ENCODE measurements at regions not wholly inside any gene's neighbourhood (a gene's known extent, or its start where the extent isn't known, plus 50 kb on each side); places are given as distances from the start of the nearest gene placed in this dataset.

- no peaks in the 10 kb centered on the region for H3K79me2 ChIP-seq (ENCODE audit: control insufficient read depth, insufficient read depth, low read length)
- no peak overlapping the region for H3K4me3 ChIP-seq (ENCODE audit: control insufficient read depth in 2 of 3, extremely low read depth in 1 of 3, insufficient read depth in 2 of 3, low read depth in 1 of 3, low read length in 3 of 3)
- FAIRE-seq (no peak), DNase-seq (ENCODE audit: low read depth, low spot score) (no peak)
- H3K27me3 ChIP-seq (ENCODE audit: control insufficient read depth, extremely low read depth, insufficient read depth, low read length): no peaks in the 10 kb centered on the region
- H4K20me1 ChIP-seq (ENCODE audit: control insufficient read depth, extremely low read depth, insufficient read depth, low read length): no peaks in the 10 kb centered on the region
- TF ChIP-seq EZH2 (IDR thresholded peaks at IDR 0.05; ENCODE audit: low read length): no peak
- TF ChIP-seq CTCF (optimal IDR thresholded peaks at IDR 0.05 in 1 of 3, IDR thresholded peaks at IDR 0.05 in 1 of 3, conservative IDR thresholded peaks at IDR 0.05 in 1 of 3; ENCODE audit: extremely low read depth in 1 of 3, insufficient read depth in 2 of 3, low read length in 3 of 3): no peak
- no peaks in the 10 kb centered on the region for H3K9me1 ChIP-seq (ENCODE audit: control insufficient read depth, extremely low read depth, insufficient read depth, low read length)
- H3K4me1 ChIP-seq (ENCODE audit: control insufficient read depth, extremely low read depth, insufficient read depth, low read length): peaks cover 15% of the 10 kb centered on the region
- no peak overlapping the region for H3K9ac ChIP-seq (ENCODE audit: control insufficient read depth, extremely low read depth, insufficient read depth, low read length)
- H3K36me3 ChIP-seq (ENCODE audit: control insufficient read depth in 2 of 2, extremely low read depth in 1 of 2, insufficient read depth in 2 of 2, low read length in 2 of 2): no peaks in the 10 kb centered on the region
- H2AFZ ChIP-seq (ENCODE audit: control insufficient read depth, low read length): no peak overlapping the region
- H3K27ac ChIP-seq (ENCODE audit: control insufficient read depth, insufficient read depth, low read length): no peak overlapping the region
- no peak overlapping the region for H3K4me2 ChIP-seq (ENCODE audit: control insufficient read depth, extremely low read depth, insufficient read depth, low read depth, low read length)
- H3K9me3 ChIP-seq (ENCODE audit: control insufficient read depth, low read depth, low read length): no peaks in the 10 kb centered on the region
- dilution Hi-C loops (cut with MboI; ENCODE audit: extremely low pct_ligation_motif_present, low sequenced_read_pairs): no loop called here
These were observed 100.0 kb upstream of the STX18 start for GRCh38 chr4:4641661-4642495.

DNA sequence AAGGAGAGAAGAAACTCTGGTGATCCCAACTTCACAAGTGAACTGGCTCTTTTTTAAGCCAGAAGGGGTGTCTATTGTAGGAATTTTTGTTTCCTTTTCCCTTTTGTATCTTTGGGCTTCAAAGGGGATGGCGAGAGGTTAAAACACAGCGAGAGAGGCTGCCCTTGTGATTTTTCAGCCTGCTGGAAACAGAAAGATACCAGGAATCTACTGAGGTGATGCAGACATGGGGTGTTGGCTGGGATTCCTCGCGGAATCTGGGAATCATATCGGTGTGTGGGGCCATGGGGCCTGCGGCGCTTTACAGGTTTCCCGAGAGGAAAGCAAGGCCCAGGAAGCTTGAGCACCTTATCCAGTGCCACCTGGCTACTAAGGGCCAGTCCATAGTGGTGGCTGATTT lies 99.4 kb upstream of the STX18 start:
- peaks cover 14% of the 10 kb centered on the region for H3K4me1 ChIP-seq (ENCODE audit: control insufficient read depth, extremely low read depth, insufficient read depth, low read length)
- TF ChIP-seq EZH2 (IDR thresholded peaks at IDR 0.05; ENCODE audit: low read length): no peak
- TF ChIP-seq CTCF (optimal IDR thresholded peaks at IDR 0.05 in 1 of 3, IDR thresholded peaks at IDR 0.05 in 1 of 3, conservative IDR thresholded peaks at IDR 0.05 in 1 of 3; ENCODE audit: extremely low read depth in 1 of 3, insufficient read depth in 2 of 3, low read length in 3 of 3): no peak
- H3K9me1 ChIP-seq (ENCODE audit: control insufficient read depth, extremely low read depth, insufficient read depth, low read length): no peaks in the 10 kb centered on the region
- DNase-seq (ENCODE audit: low read depth, low spot score): no peak
- H3K9me3 ChIP-seq (ENCODE audit: control insufficient read depth, low read depth, low read length): no peaks in the 10 kb centered on the region
- no peak overlapping the region for H3K9ac ChIP-seq (ENCODE audit: control insufficient read depth, extremely low read depth, insufficient read depth, low read length)
- H3K4me2 ChIP-seq (ENCODE audit: control insufficient read depth, extremely low read depth, insufficient read depth, low read depth, low read length): no peak overlapping the region
- no peaks in the 10 kb centered on the region for H4K20me1 ChIP-seq (ENCODE audit: control insufficient read depth, extremely low read depth, insufficient read depth, low read length)
- FAIRE-seq: no peak
- dilution Hi-C loops (cut with MboI; ENCODE audit: extremely low pct_ligation_motif_present, low sequenced_read_pairs): no loop called here
- H3K27me3 ChIP-seq (ENCODE audit: control insufficient read depth, extremely low read depth, insufficient read depth, low read length): no peaks in the 10 kb centered on the region
- H3K36me3 ChIP-seq (ENCODE audit: control insufficient read depth in 2 of 2, extremely low read depth in 1 of 2, insufficient read depth in 2 of 2, low read length in 2 of 2): no peaks in the 10 kb centered on the region
- no peak overlapping the region for H3K27ac ChIP-seq (ENCODE audit: control insufficient read depth, insufficient read depth, low read length)
- H3K79me2 ChIP-seq (ENCODE audit: control insufficient read depth, insufficient read depth, low read length): no peaks in the 10 kb centered on the region
- H3K4me3 ChIP-seq (ENCODE audit: control insufficient read depth in 2 of 3, extremely low read depth in 1 of 3, insufficient read depth in 2 of 3, low read depth in 1 of 3, low read length in 3 of 3): no peak overlapping the region
- no peak overlapping the region for H2AFZ ChIP-seq (ENCODE audit: control insufficient read depth, low read length)
